Kidney epithelial cell (primary cell): ENCODE measurements at regions not wholly inside any gene's neighbourhood (a gene's known extent, or its start where the extent isn't known, plus 50 kb on each side); places are given as distances from the start of the nearest gene placed in this dataset.

Source experiments
- DNase-seq: peaks from one replicate; pipeline ENCODE4 v3.0.0-alpha.2; 2010; ENCODE audit warnings: low read depth
- H3K27me3 ChIP-seq: 2 replicates; pipeline ENCODE4 v1.6.0; 2011; ENCODE audit warnings: low read length; ENCODE audit not compliant: control insufficient read depth, insufficient read depth
- H3K36me3 ChIP-seq: 2 replicates; pipeline ENCODE4 v1.5.1; 2011; ENCODE audit warnings: low read length; ENCODE audit not compliant: control insufficient read depth, insufficient read depth
- H3K4me3 ChIP-seq: 2 replicates; pipeline ENCODE4 v1.5.1; 2011; ENCODE audit warnings: low read depth, mild to moderate bottlenecking, control low read depth, low read length
- TF ChIP-seq, protein P1 (sequence below): IDR thresholded peaks from 2 replicates; pipeline ENCODE4 v1.5.1; 2011; ENCODE audit warnings: mild to moderate bottlenecking, moderate library complexity, low read length, control low read depth, inconsistent platforms; ENCODE audit not compliant: insufficient read depth, poor library complexity, severe bottlenecking

DNA sequence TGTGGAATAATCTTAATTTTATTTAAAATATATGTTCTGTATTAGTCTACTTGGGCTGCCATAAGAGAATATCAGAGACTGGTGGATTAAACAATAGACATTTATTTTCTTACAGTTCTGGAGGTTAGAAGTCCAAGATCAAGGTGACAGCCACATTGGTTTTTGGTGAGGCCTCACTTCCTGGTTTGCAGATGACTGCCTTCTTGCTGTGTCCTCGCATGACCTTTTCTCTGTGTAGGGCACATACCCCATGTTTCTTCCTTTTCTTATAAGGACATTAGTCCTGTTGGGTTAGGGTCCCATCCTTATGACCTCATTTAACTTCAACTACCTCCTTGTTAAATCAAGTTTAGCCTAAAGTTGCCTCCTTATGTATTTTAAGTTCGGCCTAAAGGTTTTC is 202.7 kb upstream of the MPPED2 start:
- Histone ChIP-seq H3K4me3 (no peak overlapping the region), H3K36me3 (no peaks in the 10 kb centered on the region), H3K27me3 (no peaks in the 10 kb centered on the region)
- DNase-seq: no peak
- TF ChIP-seq, protein P1, sequence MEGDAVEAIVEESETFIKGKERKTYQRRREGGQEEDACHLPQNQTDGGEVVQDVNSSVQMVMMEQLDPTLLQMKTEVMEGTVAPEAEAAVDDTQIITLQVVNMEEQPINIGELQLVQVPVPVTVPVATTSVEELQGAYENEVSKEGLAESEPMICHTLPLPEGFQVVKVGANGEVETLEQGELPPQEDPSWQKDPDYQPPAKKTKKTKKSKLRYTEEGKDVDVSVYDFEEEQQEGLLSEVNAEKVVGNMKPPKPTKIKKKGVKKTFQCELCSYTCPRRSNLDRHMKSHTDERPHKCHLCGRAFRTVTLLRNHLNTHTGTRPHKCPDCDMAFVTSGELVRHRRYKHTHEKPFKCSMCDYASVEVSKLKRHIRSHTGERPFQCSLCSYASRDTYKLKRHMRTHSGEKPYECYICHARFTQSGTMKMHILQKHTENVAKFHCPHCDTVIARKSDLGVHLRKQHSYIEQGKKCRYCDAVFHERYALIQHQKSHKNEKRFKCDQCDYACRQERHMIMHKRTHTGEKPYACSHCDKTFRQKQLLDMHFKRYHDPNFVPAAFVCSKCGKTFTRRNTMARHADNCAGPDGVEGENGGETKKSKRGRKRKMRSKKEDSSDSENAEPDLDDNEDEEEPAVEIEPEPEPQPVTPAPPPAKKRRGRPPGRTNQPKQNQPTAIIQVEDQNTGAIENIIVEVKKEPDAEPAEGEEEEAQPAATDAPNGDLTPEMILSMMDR: no peak

DNA sequence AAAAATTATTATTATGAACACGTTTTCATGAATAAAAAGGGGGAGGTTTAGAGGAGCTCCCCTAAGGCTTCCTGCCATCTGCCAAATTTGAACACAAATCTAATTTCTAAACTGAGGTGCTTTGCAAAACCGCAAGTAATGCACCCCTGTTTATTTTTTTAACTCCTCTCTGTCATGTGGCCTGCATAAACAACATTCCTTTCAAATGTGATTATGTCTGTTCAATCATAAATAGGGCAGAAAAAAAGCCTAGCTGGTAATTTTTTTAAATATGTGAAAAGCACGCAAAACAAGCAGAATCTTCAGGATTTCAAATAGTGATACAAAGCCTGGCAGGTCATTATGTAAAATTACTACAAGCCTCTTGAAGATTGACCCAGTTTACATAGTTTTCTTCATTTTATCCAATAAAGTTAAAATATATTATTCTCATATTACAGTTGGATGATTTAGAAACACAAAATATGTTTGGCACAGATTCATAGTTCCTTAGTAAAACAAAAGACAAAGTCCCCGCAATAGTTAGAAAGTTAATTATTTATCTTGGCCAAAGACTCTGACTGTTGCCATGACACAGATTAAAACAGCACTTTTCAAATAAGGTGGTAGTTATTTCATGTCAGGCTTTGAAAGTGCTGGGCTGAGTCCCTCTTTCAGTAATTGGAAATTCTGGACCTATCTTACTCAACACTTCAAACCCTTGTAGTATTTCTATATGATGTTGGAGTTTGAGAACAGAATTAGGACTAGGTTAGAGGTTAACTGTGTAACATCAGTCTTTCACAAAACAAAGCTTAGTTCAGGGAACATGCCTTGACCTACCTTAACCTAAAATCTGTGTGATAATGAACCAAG is 200.3 kb upstream of the MPPED2 start:
- DNase-seq: peak; percentile 14
- Histone ChIP-seq H3K4me3 (no peak overlapping the region), H3K36me3 (no peaks in the 10 kb centered on the region), H3K27me3 (no peaks in the 10 kb centered on the region)
- TF ChIP-seq, protein P1: no peak

DNA sequence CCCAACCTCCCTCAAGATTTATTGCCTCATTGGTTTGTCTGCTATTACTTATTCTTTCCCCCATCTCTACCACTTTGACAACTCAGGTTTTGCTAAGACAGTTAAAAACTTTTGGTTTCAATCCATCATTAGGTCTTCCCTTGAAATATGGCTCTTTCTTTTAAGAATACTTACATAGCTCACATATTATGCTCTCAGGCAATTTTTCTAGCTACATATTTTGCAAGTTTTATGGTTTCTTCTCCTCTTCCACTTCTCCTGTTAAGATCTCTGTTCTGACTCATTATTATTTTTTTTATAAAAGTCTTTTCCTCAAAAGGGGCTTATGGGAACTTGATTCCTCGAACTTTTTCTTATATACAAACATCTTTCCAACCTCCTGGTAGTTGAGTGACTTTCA is 192.4 kb upstream of the MPPED2 start:
- Histone ChIP-seq H3K36me3 (no peaks in the 10 kb centered on the region), H3K27me3 (no peaks in the 10 kb centered on the region), H3K4me3 (no peak overlapping the region)
- TF ChIP-seq, protein P1: no peak
- no peak for DNase-seq

DNA sequence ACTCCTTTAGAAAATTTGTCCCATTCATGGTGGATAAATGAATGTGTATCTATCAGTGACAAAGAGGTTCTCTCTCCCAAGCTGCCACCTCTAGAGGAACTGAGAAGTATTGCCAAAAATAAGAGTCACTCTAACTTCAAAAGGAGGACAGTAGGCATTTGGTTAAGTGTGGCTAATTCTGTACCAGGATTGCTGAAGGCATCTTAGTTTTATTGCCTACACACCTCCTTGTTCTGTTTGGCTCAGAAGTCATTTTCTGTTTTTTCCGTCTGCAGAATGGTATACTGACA is 189.0 kb upstream of the MPPED2 start:
- H3K36me3 ChIP-seq: no peaks in the 10 kb centered on the region
- no peak for DNase-seq
- no peaks in the 10 kb centered on the region for H3K27me3 ChIP-seq
- no peak overlapping the region for H3K4me3 ChIP-seq
- TF ChIP-seq, protein P1: no peak

DNA sequence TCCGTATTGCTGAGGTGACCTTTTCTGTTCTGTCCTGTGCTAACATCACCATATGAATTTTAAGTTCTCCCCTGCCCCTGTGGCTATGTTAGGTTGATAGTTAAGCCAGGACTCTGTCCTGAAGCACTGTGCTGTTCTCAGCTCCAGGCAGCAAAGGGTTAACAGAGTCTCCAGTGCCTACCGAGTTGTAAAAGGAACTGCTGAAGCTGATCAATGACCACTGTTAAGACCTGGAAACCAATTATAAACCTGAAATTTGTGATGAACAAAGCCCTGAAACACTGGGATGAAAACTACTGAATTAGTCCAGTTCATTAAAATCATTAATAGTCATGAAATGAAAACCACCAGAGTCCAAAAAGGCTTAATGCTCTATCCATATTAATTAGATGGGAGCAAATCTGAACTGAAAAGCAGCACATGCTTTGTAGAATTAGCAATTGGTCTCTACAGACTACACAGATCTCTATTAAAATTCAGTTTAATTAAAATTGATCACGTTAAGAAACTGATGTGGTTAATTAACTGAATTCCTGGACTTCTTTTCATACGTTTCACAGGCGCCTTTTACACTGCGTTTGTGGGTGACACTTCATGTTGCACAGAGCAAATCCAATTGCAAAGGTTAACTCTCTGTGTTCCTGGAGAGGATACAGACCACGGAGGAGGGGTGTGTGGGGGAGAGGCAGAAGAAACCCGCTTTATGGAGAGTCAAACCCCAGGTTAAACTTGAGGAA is 188.5 kb upstream of the MPPED2 start:
- no peaks in the 10 kb centered on the region for H3K27me3 ChIP-seq
- no peaks in the 10 kb centered on the region for H3K36me3 ChIP-seq
- TF ChIP-seq, protein P1: no peak
- H3K4me3 ChIP-seq: no peak overlapping the region
- DNase-seq: no peak

DNA sequence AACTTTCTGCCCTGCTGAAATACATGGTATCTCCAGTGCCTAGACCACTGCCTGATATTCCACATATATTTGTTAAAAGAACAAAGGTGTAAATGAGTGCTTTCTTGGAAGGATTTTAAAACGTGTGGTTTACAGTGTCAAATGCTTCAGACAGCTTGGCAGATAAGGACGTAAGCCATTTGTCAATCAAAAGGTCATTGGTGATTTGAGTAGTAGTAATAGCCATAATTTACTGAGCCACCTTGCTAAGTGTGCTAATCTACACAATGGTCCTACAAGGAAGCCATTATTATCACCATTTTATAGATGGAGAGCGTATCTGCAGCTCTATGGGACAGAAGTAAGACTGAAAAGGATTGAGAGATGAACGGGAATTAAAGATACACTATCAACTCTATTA is 186.8 kb upstream of the MPPED2 start:
- TF ChIP-seq, protein P1: no peak
- no peaks in the 10 kb centered on the region for H3K27me3 ChIP-seq
- H3K4me3 ChIP-seq: no peak overlapping the region
- DNase-seq: no peak
- no peaks in the 10 kb centered on the region for H3K36me3 ChIP-seq
